ENCODE measurements at regions not wholly inside any gene's neighbourhood (a gene's known extent, or its start where the extent isn't known, plus 50 kb on each side); places are given as distances from the start of the nearest gene placed in this dataset.

GRCh38 chr5:21623831-21624230 is 1229.3 kb downstream of the CDH12 start:
- no peak for TF ChIP-seq POLR2A (IDR thresholded peaks at IDR 0.05)
- TF ChIP-seq CTCF (IDR thresholded peaks at IDR 0.05), result no peak
